Kidney epithelial cell (primary cell): ENCODE measurements at regions not wholly inside any gene's neighbourhood (a gene's known extent, or its start where the extent isn't known, plus 50 kb on each side); places are given as distances from the start of the nearest gene placed in this dataset.
A peak's percentile ranks its signal among the peaks of the same experiment; 100 is the strongest.

Experiments
- DNase-seq: peaks from one replicate; pipeline ENCODE4 v3.0.0-alpha.2; 2010; ENCODE audit warnings: low read depth
- H3K27me3 ChIP-seq: 2 replicates; pipeline ENCODE4 v1.6.0; 2011; ENCODE audit warnings: low read length; ENCODE audit not compliant: control insufficient read depth, insufficient read depth
- H3K36me3 ChIP-seq: 2 replicates; pipeline ENCODE4 v1.5.1; 2011; ENCODE audit warnings: low read length; ENCODE audit not compliant: control insufficient read depth, insufficient read depth
- H3K4me3 ChIP-seq: 2 replicates; pipeline ENCODE4 v1.5.1; 2011; ENCODE audit warnings: low read depth, mild to moderate bottlenecking, control low read depth, low read length
- TF ChIP-seq, protein P1 (sequence below): IDR thresholded peaks from 2 replicates; pipeline ENCODE4 v1.5.1; 2011; ENCODE audit warnings: mild to moderate bottlenecking, moderate library complexity, low read length, control low read depth, inconsistent platforms; ENCODE audit not compliant: insufficient read depth, poor library complexity, severe bottlenecking

DNA sequence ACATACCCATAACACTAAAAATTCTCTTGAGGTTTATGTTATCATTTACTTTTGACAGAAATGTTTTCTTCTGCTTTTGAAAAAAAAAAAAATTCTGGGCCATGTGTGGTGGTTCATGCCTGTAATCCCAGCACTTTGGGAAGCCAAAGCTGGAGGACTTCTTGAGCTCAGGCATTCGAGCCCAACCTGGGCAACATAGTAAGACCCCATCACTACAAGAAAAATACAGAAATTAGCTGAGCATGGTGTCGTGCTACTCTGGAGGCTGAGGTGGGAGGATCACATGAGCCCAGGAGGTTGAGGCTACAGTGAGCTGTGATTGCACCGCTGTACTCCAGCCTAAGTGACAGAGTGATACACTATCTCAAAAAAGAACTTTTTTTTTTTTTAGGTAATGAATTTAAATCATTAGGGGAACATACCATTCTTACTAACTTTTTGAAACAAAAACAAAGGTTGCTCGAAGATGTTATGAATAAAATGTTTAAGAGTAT, 148.8 kb upstream of the DMRT1 start:
- no peaks in the 10 kb centered on the region for H3K27me3 ChIP-seq
- H3K36me3 ChIP-seq = no peaks in the 10 kb centered on the region
- TF ChIP-seq, protein P1, sequence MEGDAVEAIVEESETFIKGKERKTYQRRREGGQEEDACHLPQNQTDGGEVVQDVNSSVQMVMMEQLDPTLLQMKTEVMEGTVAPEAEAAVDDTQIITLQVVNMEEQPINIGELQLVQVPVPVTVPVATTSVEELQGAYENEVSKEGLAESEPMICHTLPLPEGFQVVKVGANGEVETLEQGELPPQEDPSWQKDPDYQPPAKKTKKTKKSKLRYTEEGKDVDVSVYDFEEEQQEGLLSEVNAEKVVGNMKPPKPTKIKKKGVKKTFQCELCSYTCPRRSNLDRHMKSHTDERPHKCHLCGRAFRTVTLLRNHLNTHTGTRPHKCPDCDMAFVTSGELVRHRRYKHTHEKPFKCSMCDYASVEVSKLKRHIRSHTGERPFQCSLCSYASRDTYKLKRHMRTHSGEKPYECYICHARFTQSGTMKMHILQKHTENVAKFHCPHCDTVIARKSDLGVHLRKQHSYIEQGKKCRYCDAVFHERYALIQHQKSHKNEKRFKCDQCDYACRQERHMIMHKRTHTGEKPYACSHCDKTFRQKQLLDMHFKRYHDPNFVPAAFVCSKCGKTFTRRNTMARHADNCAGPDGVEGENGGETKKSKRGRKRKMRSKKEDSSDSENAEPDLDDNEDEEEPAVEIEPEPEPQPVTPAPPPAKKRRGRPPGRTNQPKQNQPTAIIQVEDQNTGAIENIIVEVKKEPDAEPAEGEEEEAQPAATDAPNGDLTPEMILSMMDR = no peak
- no peak for DNase-seq
- H3K4me3 ChIP-seq = no peak overlapping the region

DNA sequence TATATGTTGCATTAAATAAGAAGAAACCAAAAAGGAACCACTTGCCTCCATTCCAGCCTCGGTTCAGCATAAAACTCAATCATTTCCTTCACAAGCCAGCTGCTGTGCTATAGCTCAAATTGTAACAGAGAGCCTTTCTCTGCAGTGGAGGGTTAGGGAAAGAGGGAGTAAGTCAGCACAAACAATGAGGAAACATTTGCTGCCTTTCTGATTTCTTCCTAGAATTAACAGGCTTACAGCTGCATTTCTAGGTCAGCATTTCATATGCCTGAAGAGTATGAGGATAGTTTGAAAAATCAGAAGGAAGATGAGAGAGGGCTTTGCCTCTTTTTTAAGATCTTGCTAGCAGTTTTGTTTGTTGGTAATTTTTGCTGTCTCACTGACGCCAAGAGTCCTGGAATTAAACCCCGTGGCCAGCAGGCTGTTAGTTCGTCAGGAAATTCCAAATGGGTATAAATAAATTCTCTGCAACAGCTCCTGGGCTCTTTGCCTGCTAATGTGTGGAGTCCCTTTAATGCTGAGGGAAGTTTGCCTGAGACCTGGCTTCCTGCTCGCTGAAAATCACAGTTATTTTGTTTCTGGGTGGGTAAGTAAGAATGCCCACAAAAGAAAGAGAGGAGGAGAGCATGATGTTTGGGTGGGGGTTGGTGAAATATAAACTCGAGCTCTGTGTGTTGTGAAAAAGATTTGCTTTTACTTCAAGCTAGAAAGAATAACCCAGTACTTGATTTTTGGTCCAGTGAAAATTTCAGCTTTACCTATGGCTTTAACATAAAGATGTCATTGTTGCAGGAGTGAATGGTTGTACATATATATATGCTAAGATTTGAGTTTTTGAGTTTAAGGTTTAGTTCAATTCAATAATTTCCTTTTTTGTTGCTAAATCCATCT, 148.1 kb upstream of the DMRT1 start:
- DNase-seq = no peak

DNA sequence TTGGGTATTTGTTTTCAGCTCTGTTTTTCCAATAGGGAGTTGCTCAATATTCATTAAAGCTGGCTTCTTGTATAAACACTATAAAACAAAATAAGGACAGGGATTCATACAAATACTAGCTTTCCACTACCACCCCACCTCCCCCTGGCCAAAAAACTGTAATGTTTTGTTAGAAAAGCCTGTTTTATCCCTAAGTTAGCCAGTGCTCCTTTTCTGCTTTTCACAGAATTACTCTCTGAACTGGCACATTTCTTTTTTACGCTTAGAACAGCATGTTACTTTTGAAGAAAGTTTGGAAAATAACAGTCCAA, 147.4 kb upstream of the DMRT1 start:
- Histone ChIP-seq H3K27me3 (no peaks in the 10 kb centered on the region), H3K4me3 (no peak overlapping the region), H3K36me3 (no peaks in the 10 kb centered on the region)
- no peak for DNase-seq
- TF ChIP-seq, protein P1 = no peak

More for the DNA sequence above, 148.1 kb upstream of the DMRT1 start:
- H3K27me3 ChIP-seq = no peaks in the 10 kb centered on the region
- TF ChIP-seq, protein P1 = no peak
- H3K36me3 ChIP-seq = no peaks in the 10 kb centered on the region
- H3K4me3 ChIP-seq = no peak overlapping the region

DNA sequence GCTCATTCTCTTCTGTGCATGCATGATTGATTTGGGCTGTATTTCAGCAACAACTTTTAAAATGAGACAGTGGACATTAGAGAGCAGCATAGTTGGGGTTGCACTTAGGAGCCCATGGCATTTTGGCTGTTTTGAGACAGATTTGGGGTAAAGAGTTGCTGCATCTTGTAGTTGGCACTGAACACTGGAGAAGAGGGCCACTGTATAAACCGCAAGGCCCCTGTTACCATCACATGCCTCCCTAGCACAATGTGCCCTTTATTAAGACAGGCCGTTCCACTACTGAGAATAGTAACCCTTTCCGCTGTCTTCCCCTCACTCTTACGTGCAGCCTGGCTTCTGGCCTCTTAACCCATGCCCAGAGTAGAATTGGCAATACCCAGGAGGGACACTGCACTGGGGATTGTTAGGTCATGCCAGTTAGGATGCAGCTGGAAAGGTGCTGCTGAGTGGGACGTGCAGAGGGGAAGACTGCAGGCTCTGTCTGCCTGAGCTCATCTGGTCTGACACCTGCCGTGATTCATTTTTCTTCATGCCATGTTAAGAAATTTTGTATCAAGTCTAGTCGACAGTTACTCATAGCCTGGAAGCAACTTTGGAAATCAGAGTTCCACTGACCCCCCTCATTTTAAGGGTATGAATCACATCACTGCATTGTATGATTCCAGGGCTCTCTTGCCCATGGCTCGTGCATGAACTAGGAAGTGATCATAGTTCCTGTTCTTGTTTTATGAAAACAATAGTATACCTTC, 146.9 kb upstream of the DMRT1 start:
- H3K4me3 ChIP-seq = no peak overlapping the region
- peak; percentile 79 for DNase-seq
- TF ChIP-seq, protein P1 = no peak

DNA sequence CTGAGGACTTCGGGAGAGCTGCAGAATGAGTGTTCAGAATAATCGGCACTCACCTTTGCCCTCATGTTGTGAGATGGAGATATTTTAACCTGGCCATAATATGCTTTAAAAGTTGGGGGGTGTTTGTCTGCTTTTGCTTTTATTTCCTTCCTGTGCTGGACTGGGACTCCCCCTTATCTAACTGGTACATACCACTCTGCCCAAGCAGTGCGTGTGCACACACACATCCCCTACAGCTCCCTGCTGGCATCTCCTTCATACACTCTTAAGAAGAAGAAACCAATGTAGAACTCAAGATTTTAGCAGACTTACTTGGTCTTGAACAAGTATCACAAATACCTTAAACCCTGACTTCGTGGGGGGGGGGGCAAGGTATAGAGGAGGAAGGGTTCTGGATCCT, 146.2 kb upstream of the DMRT1 start:
- H3K27me3 ChIP-seq = no peaks in the 10 kb centered on the region
- H3K36me3 ChIP-seq = no peaks in the 10 kb centered on the region
- H3K4me3 ChIP-seq = no peak overlapping the region
- DNase-seq = no peak
- TF ChIP-seq, protein P1 = no peak

More for the DNA sequence above, 146.9 kb upstream of the DMRT1 start:
- H3K36me3 ChIP-seq = no peaks in the 10 kb centered on the region
- no peaks in the 10 kb centered on the region for H3K27me3 ChIP-seq
